Chondrocyte (in vitro differentiated cells): ENCODE measurements at regions not wholly inside any gene's neighbourhood (a gene's known extent, or its start where the extent isn't known, plus 50 kb on each side); places are given as distances from the start of the nearest gene placed in this dataset. TPM values are rescaled to one million over a fixed set of nuclear protein-coding genes. Genes with fewer than 3 reads are reported as not detected.
A peak's percentile ranks its signal among the peaks of the same experiment; 100 is the strongest.

Experiments
- microRNA-seq: library from miRNA; unstranded; fragments of <30 nt; microRNA quantifications from one replicate; pipeline ENCODE4 v1.2.0, GENCODE V29; 2020; ENCODE audit warnings: borderline number of aligned reads

Small RNA genes lying in the stretch of these regions (microRNA-seq; reads per million reads assigned to microRNA genes)
- not detected for gene MIR374B
- not detected for gene MIR374C
- gene MIR421, result 538 reads per million, percentile 74 among the genes with 10 or more reads in this experiment
